ENCODE measurements at regions not wholly inside any gene's neighbourhood (a gene's known extent, or its start where the extent isn't known, plus 50 kb on each side); places are given as distances from the start of the nearest gene placed in this dataset.

DNA sequence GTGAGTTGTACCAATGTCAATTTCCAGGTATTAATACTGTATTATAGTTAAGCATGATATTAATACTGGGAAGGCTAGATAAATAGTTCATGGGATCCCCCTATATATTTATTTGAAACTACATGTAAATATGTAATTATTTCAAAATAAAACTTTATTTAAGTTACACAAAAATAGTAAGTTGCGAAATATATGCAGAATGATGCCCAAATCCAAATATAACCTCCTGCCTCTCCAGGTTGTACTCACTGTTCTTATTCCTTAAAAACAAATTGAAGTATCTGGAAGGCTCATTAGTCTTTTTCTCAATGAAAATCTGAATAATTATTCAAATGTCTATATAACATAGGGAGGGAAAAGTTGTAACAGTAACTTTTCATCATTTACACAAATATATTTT, 161.9 kb upstream of the DEFB112 start:
- no peak for DNase-seq
- WGBS, 2 donors: 90 to 94% methylated on average over 1 of the region's 1 CpG
- no peak for TF ChIP-seq POLR2A (IDR thresholded peaks at IDR 0.05)
- TF ChIP-seq, protein P1, sequence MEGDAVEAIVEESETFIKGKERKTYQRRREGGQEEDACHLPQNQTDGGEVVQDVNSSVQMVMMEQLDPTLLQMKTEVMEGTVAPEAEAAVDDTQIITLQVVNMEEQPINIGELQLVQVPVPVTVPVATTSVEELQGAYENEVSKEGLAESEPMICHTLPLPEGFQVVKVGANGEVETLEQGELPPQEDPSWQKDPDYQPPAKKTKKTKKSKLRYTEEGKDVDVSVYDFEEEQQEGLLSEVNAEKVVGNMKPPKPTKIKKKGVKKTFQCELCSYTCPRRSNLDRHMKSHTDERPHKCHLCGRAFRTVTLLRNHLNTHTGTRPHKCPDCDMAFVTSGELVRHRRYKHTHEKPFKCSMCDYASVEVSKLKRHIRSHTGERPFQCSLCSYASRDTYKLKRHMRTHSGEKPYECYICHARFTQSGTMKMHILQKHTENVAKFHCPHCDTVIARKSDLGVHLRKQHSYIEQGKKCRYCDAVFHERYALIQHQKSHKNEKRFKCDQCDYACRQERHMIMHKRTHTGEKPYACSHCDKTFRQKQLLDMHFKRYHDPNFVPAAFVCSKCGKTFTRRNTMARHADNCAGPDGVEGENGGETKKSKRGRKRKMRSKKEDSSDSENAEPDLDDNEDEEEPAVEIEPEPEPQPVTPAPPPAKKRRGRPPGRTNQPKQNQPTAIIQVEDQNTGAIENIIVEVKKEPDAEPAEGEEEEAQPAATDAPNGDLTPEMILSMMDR (IDR thresholded peaks at IDR 0.05): no peak

DNA sequence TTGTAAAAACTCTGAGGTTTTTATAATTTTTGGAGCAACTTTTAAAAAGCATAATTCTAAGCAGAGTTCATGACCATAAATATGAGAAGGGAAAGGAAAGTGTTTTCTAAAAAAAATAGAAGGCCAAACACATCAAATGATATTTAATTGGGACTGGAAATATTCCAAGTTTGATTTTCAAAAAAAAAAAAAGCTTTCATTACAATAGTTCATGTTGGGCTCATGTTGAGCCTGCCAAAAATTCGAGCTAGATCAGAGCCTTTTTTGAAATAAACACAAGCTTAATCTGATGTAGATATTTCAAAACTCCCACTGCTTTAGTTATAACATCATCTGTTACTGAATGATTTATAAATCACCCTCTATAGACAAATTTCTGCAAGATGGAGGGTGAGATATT, 163.4 kb upstream of the DEFB112 start:
- WGBS, 2 donors: 3 to 9% methylated on average over 1 of the region's 1 CpG
- H3K27ac ChIP-seq: no peak overlapping the region
- H3K9me3 ChIP-seq: no peaks in the 10 kb centered on the region
- intact Hi-C loops (cut with DNase I): no loop called here
- no peak overlapping the region for H3K4me3 ChIP-seq
- no peak for DNase-seq
- H3K36me3 ChIP-seq: no peaks in the 10 kb centered on the region
- no peaks in the 10 kb centered on the region for H3K27me3 ChIP-seq
- no peaks in the 10 kb centered on the region for H3K4me1 ChIP-seq
- TF ChIP-seq, protein P1 (IDR thresholded peaks at IDR 0.05): no peak
- no peak for TF ChIP-seq POLR2A (IDR thresholded peaks at IDR 0.05)

More for the DNA sequence above, 161.9 kb upstream of the DEFB112 start:
- intact Hi-C loops (cut with DNase I): no loop called here
- Histone ChIP-seq H3K27me3 (no peaks in the 10 kb centered on the region), H3K4me3 (no peak overlapping the region), H3K4me1 (no peaks in the 10 kb centered on the region), H3K9me3 (no peaks in the 10 kb centered on the region), H3K27ac (no peak overlapping the region), H3K36me3 (no peaks in the 10 kb centered on the region)

DNA sequence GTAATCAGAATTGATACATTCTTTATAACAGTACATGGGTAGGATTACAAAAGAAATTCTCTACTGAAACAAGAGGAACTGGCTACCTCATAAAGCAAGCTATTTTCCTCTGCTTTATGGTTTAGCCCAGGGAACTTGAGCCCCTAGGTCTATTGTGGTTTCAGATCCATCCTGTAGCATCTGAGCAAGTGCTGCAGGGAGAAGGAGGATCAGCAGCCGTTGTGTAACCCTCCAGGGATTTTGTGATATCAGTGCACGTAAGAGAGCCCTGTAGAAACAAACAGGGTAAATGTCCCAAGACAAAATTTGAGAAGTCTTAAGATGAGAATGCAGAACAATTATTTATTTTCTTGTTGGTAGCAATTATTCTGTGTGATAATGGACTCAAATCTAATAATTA, 165.2 kb upstream of the DEFB112 start:
- intact Hi-C loops (cut with DNase I): no loop called here
- TF ChIP-seq, protein P1 (IDR thresholded peaks at IDR 0.05): no peak
- TF ChIP-seq POLR2A (IDR thresholded peaks at IDR 0.05): no peak
- Histone ChIP-seq H3K4me3 (no peak overlapping the region), H3K9me3 (no peaks in the 10 kb centered on the region), H3K36me3 (no peaks in the 10 kb centered on the region), H3K27me3 (no peaks in the 10 kb centered on the region), H3K27ac (no peak overlapping the region), H3K4me1 (no peaks in the 10 kb centered on the region)
- WGBS, 2 donors: 34 to 37% methylated on average over 2 of the region's 2 CpGs
- no peak for DNase-seq

DNA sequence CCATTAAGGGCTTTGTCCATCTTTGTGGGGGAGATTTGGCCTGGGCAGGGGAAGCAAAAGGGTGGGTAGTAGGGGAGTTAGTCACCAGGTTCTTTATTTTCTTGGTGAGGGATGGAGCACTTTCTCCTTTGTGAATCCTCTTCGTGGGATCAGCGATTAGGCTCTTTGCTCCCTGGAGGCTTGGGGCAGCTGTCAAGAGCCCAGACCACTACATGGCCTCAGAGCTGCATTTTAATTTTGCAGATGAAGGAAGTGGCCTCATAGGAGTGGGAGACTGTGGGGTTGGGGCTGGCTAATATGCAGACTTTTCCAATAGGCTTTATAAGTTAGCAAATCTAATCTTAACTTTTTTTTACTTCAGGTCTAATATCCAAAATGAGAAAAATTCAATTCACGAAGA, 168.1 kb upstream of the DEFB112 start:
- H3K36me3 ChIP-seq: no peaks in the 10 kb centered on the region
- H3K9me3 ChIP-seq: no peaks in the 10 kb centered on the region
- no peaks in the 10 kb centered on the region for H3K27me3 ChIP-seq
- TF ChIP-seq, protein P1 (IDR thresholded peaks at IDR 0.05): no peak
- no peak for TF ChIP-seq POLR2A (IDR thresholded peaks at IDR 0.05)
- no peak for DNase-seq
- no peak overlapping the region for H3K4me3 ChIP-seq
- no peaks in the 10 kb centered on the region for H3K4me1 ChIP-seq
- intact Hi-C loops (cut with DNase I): no loop called here
- whole genome bisulfite sequencing, 2 donors: 49 to 83% methylated on average over 3 of the region's 3 CpGs
- no peak overlapping the region for H3K27ac ChIP-seq

DNA sequence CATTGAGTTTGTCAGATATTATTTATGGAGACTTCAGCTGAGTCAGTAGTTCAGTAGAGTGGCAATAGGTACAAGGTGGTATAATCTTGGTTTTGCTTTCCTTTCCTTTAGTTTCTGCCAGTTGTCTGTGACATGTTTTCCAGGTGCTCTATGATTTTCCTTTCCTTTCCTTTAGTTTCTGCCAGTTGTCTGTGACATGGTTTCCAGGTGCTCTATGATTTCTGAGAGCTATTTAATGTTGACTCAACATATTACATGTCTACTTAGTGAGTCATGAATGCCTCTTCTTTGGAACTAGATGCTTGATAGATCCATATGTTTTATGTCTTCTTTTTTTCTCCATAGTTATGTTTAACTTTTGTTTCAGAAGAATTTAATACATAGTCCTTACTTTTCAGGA, 186.4 kb upstream of the DEFB112 start:
- intact Hi-C loops (cut with DNase I): no loop called here
- H3K27ac ChIP-seq: no peak overlapping the region
- no peak for TF ChIP-seq POLR2A (IDR thresholded peaks at IDR 0.05)
- TF ChIP-seq, protein P1 (IDR thresholded peaks at IDR 0.05): no peak
- no peak for DNase-seq
- H3K4me1 ChIP-seq: no peaks in the 10 kb centered on the region
- no peaks in the 10 kb centered on the region for H3K36me3 ChIP-seq
- no peaks in the 10 kb centered on the region for H3K27me3 ChIP-seq
- H3K9me3 ChIP-seq: peaks cover 0 to 8% (median 0%) of the 10 kb centered on the region in 3 donors
- H3K4me3 ChIP-seq: no peak overlapping the region

All from esophagus squamous epithelium (tissue), 5 donors.